Tibial nerve (tissue), 4 donors: ENCODE measurements at regions not wholly inside any gene's neighbourhood (a gene's known extent, or its start where the extent isn't known, plus 50 kb on each side); places are given as distances from the start of the nearest gene placed in this dataset.
"Not testable (repeated sequence)": the region's sequence is repeated elsewhere in the genome, so short reads cannot be mapped to it uniquely, and the experiment has no call there.

Experiments
- DNase-seq, 2 donors: peaks; one replicate each; pipeline ENCODE4 v3.0.0-alpha.2; 2019; ENCODE audit warnings: low spot score in 2 of 2
- H3K27ac ChIP-seq, 4 donors: fragments of 200-600 bp; sonication (generic) in 3 of 4; one replicate each; pipeline ENCODE4 v1.5.1; 2017 to 2019; ENCODE audit warnings: mild to moderate bottlenecking in 1 of 4
- H3K27me3 ChIP-seq, 2 donors: fragments of 200-600 bp; sonication (generic) in 1 of 2; one replicate each; pipeline versions ENCODE4 v1.5.1 to v1.6.0; 2017 to 2019
- H3K36me3 ChIP-seq, 3 donors: fragments of 200-600 bp; sonication (generic); one replicate each; pipeline ENCODE4 v1.5.1; 2018 to 2019
- H3K4me1 ChIP-seq, 4 donors: fragments of 200-600 bp; sonication (generic) in 3 of 4; one replicate each; pipeline ENCODE4 v1.5.1; 2017 to 2019
- H3K4me3 ChIP-seq, 4 donors: fragments of 200-600 bp; sonication (generic) in 3 of 4; one replicate each; pipeline ENCODE4 v1.5.1; 2017 to 2019; ENCODE audit warnings: mild to moderate bottlenecking in 1 of 4, moderate library complexity in 1 of 4
- H3K9me3 ChIP-seq, 4 donors: fragments of 200-600 bp; sonication (generic) in 3 of 4; one replicate each; pipeline ENCODE4 v1.5.1; 2017 to 2019
- CTCF ChIP-seq, 5 experiments: fragments of 200-600 bp in 3 of 5; fragments of 450-650 bp in 2 of 5; sonication (generic) in 3 of 5; IDR thresholded peaks; one replicate each; pipeline ENCODE4 v1.5.1; 2016 to 2019; ENCODE audit warnings: antibody characterized with exemption in 5 of 5, mild to moderate bottlenecking in 3 of 5, moderate library complexity in 2 of 5
- EP300 ChIP-seq, 2 donors: sonication (generic); formaldehyde crosslinking; IDR thresholded peaks; one replicate each; pipeline ENCODE4 v1.6.1; 2017; ENCODE audit warnings: antibody characterized with exemption in 2 of 2, mild to moderate bottlenecking in 1 of 2
- POLR2A ChIP-seq, 2 donors: fragments of 450-650 bp; IDR thresholded peaks; one replicate each; pipeline ENCODE4 v1.6.1; 2017; ENCODE audit warnings: antibody characterized with exemption in 2 of 2, mild to moderate bottlenecking in 2 of 2, moderate library complexity in 2 of 2
- WGBS, 2 donors: methylation state at CpG; one replicate each; pipeline ENCODE4 v1.1.5; 2018; 5-methylcytosine and 5-hydroxymethylcytosine counted together

GRCh38 chr5:167294882-167295680 lies 996.4 kb upstream of the WWC1 start:
- H3K27ac ChIP-seq, result peak overlapping the region in 3 of 4 donors; percentile 23 to 79 (median 51)
- TF ChIP-seq EP300 (IDR thresholded peaks at IDR 0.05) (peak in 1 of 2 donors; percentile 50), POLR2A (IDR thresholded peaks at IDR 0.05) (no peak)
- 20 to 26% methylated on average over 3 of the region's 3 CpGs for WGBS, 2 donors

GRCh38 chr5:167295681-167296005 lies 995.8 kb upstream of the WWC1 start:
- H3K9me3 ChIP-seq, result no peaks in the 10 kb centered on the region
- 48 to 49% methylated on average over 2 of the region's 2 CpGs for WGBS, 2 donors
- TF ChIP-seq POLR2A (IDR thresholded peaks at IDR 0.05), result no peak
- TF ChIP-seq EP300 (IDR thresholded peaks at IDR 0.05), result no peak
- no peak for TF ChIP-seq CTCF (IDR thresholded peaks at IDR 0.05)
- no peak for DNase-seq
- peaks cover 0 to 35% (median 11%) of the 10 kb centered on the region in 4 donors for H3K4me1 ChIP-seq
- H3K27me3 ChIP-seq, result no peaks in the 10 kb centered on the region
- no peak overlapping the region for H3K4me3 ChIP-seq
- H3K27ac ChIP-seq, result peak overlapping the region in 1 of 4 donors; percentile 79
- no peaks in the 10 kb centered on the region for H3K36me3 ChIP-seq

More at GRCh38 chr5:167294882-167295680, 996.4 kb upstream of the WWC1 start:
- no peaks in the 10 kb centered on the region for H3K27me3 ChIP-seq
- peaks cover 0 to 35% (median 11%) of the 10 kb centered on the region in 4 donors for H3K4me1 ChIP-seq
- H3K9me3 ChIP-seq, result no peaks in the 10 kb centered on the region
- no peaks in the 10 kb centered on the region for H3K36me3 ChIP-seq
- no peak overlapping the region for H3K4me3 ChIP-seq
- DNase-seq, result no peak

GRCh38 chr5:167296066-167296465 lies 995.4 kb upstream of the WWC1 start:
- DNase-seq, result no peak
- Histone ChIP-seq H3K4me3 (no peak overlapping the region), H3K4me1 (peaks cover 0 to 35% (median 11%) of the 10 kb centered on the region in 4 donors), H3K27me3 (no peaks in the 10 kb centered on the region), H3K9me3 (no peaks in the 10 kb centered on the region), H3K36me3 (no peaks in the 10 kb centered on the region), H3K27ac (peak overlapping the region in 1 of 4 donors; percentile 79)
- no peak for TF ChIP-seq CTCF (IDR thresholded peaks at IDR 0.05)
- no peak for TF ChIP-seq EP300 (IDR thresholded peaks at IDR 0.05)
- no peak for TF ChIP-seq POLR2A (IDR thresholded peaks at IDR 0.05)
- 33 to 45% methylated on average over 5 of the region's 5 CpGs for WGBS, 2 donors

- no peak for TF ChIP-seq CTCF (IDR thresholded peaks at IDR 0.05)
- TF ChIP-seq EP300 (IDR thresholded peaks at IDR 0.05), result no peak
- no peak for TF ChIP-seq POLR2A (IDR thresholded peaks at IDR 0.05)
- WGBS, 2 donors, result 31 to 32% methylated on average over 1 of the region's 1 CpG
- peak overlapping the region in 1 of 4 donors; percentile 33 for H3K27ac ChIP-seq
- H3K27me3 ChIP-seq, result no peaks in the 10 kb centered on the region
- H3K4me3 ChIP-seq, result no peak overlapping the region
- no peak for DNase-seq
- peaks cover 0 to 35% (median 11%) of the 10 kb centered on the region in 4 donors for H3K4me1 ChIP-seq
- no peaks in the 10 kb centered on the region for H3K9me3 ChIP-seq
- no peaks in the 10 kb centered on the region for H3K36me3 ChIP-seq
Observed at GRCh38 chr5:167296661-167297060, 994.8 kb upstream of the WWC1 start.

- H3K9me3 ChIP-seq, H3K4me3 ChIP-seq, H3K27me3 ChIP-seq, DNase-seq, H3K36me3 ChIP-seq: not testable (repeated sequence)
- peak in 1 of 2 donors; percentile 24 for TF ChIP-seq EP300 (IDR thresholded peaks at IDR 0.05)
- Histone ChIP-seq H3K4me1 (peaks cover 0 to 26% (median 11%) of the 10 kb centered on the region in 4 donors), H3K27ac (peak overlapping the region in 1 of 4 donors; percentile 1)
- WGBS, 2 donors, result 74 to 75% methylated on average over 7 of the region's 7 CpGs
Observed at GRCh38 chr5:167299861-167300260, 991.6 kb upstream of the WWC1 start.

GRCh38 chr5:167303582-167303981 lies 987.9 kb upstream of the WWC1 start:
- H3K27me3 ChIP-seq, result no peaks in the 10 kb centered on the region
- no peaks in the 10 kb centered on the region for H3K36me3 ChIP-seq
- H3K9me3 ChIP-seq, result no peaks in the 10 kb centered on the region
- H3K27ac ChIP-seq, result no peak overlapping the region
- no peak for DNase-seq
- 94 to 95% methylated on average over 3 of the region's 3 CpGs for WGBS, 2 donors
- no peaks in the 10 kb centered on the region for H3K4me1 ChIP-seq
- H3K4me3 ChIP-seq, result no peak overlapping the region
- TF ChIP-seq POLR2A (IDR thresholded peaks at IDR 0.05), result no peak
- no peak for TF ChIP-seq EP300 (IDR thresholded peaks at IDR 0.05)
- no peak for TF ChIP-seq CTCF (IDR thresholded peaks at IDR 0.05)
